ENCODE measurements at regions not wholly inside any gene's neighbourhood (a gene's known extent, or its start where the extent isn't known, plus 50 kb on each side); places are given as distances from the start of the nearest gene placed in this dataset.

- H3K36me3 Mint-ChIP-seq: no peaks in the 10 kb centered on the region
- H3K9me3 Mint-ChIP-seq: no peaks in the 10 kb centered on the region
- no peak overlapping the region for H3K4me3 Mint-ChIP-seq
- TF ChIP-seq CTCF (IDR thresholded peaks at IDR 0.05; ENCODE audit: unreplicated experiment): no peak
- H3K27ac Mint-ChIP-seq: peak overlapping the region; percentile 15
- H3K27me3 Mint-ChIP-seq (ENCODE audit: low read depth): no peaks in the 10 kb centered on the region
- peaks cover 10% of the 10 kb centered on the region for H3K4me1 Mint-ChIP-seq
- DNase-seq (ENCODE audit: low spot score in 2 of 2, unreplicated experiment in 2 of 2): no peak
Observed at GRCh38 chr2:108124736-108125495, 114.9 kb upstream of the SULT1C3 start.

- no peaks in the 10 kb centered on the region for H3K27me3 Mint-ChIP-seq (ENCODE audit: low read depth)
- no peaks in the 10 kb centered on the region for H3K9me3 Mint-ChIP-seq
Observed at GRCh38 chr2:108125581-108125980, 114.2 kb upstream of the SULT1C3 start.

DNA sequence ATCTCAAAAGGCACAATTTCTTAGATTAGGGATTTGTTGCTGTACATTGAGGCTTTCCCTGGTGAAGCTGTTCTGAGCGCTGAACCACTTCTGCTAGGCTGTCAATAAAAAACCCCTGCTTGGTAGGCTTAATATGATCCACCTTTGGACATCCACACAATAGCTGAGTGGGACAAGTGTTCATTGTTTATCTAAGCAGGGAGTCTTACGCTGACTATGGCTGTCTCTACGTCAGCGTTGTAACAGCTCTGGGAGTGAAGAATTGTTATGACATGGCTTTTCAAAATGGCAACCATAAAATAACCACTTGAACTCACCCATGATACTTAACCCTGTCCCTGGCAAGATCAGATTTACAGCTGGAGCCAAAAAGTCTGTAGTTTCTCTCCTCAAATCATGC is 111.5 kb upstream of the SULT1C3 start:
- no peak for TF ChIP-seq CTCF (IDR thresholded peaks at IDR 0.05; ENCODE audit: unreplicated experiment)
- H3K9me3 Mint-ChIP-seq: peaks cover 7% of the 10 kb centered on the region
- no peak for DNase-seq (ENCODE audit: low spot score in 2 of 2, unreplicated experiment in 2 of 2)
- no peak overlapping the region for H3K27ac Mint-ChIP-seq
- H3K36me3 Mint-ChIP-seq: no peaks in the 10 kb centered on the region
- no peaks in the 10 kb centered on the region for H3K27me3 Mint-ChIP-seq (ENCODE audit: low read depth)
- H3K4me1 Mint-ChIP-seq: peaks cover 11% of the 10 kb centered on the region
- no peak overlapping the region for H3K4me3 Mint-ChIP-seq

More at GRCh38 chr2:108125581-108125980, 114.2 kb upstream of the SULT1C3 start:
- no peak for TF ChIP-seq CTCF (IDR thresholded peaks at IDR 0.05; ENCODE audit: unreplicated experiment)
- H3K4me3 Mint-ChIP-seq: no peak overlapping the region
- H3K4me1 Mint-ChIP-seq: peaks cover 10% of the 10 kb centered on the region
- H3K36me3 Mint-ChIP-seq: no peaks in the 10 kb centered on the region
- no peak for DNase-seq (ENCODE audit: low spot score in 2 of 2, unreplicated experiment in 2 of 2)
- H3K27ac Mint-ChIP-seq: no peak overlapping the region

GRCh38 chr2:108129636-108130035 is 110.1 kb upstream of the SULT1C3 start:
- Mint-ChIP-seq H3K36me3 (no peaks in the 10 kb centered on the region), H3K9me3 (peaks cover 7% of the 10 kb centered on the region), H3K27ac (no peak overlapping the region), H3K4me1 (peaks cover 9% of the 10 kb centered on the region), H3K4me3 (no peak overlapping the region), H3K27me3 (ENCODE audit: low read depth) (no peaks in the 10 kb centered on the region)
- DNase-seq (ENCODE audit: low spot score in 2 of 2, unreplicated experiment in 2 of 2): no peak
- TF ChIP-seq CTCF (IDR thresholded peaks at IDR 0.05; ENCODE audit: unreplicated experiment): no peak

DNA sequence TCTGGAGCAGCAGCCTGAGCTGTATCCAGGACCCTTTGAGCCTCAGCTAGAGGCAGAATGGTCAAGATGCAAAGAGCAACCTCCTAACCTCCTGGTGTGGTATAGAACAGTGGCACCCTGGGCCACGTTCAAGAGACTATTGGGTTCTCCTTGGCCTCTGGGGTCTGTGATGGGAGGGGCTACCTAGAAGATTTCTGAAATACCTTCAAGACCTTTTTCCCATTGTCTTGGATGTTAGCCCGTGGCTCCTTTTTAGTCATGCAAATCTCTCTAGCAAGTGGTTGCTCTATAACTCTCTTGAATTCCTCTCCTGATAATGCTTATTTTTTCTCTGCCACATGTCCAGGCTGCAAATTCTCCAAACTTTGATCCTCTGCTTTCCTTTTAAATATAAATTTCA is 106.3 kb upstream of the SULT1C3 start:
- Mint-ChIP-seq H3K27me3 (ENCODE audit: low read depth) (no peaks in the 10 kb centered on the region), H3K27ac (no peak overlapping the region), H3K4me1 (peaks cover 2% of the 10 kb centered on the region), H3K9me3 (peaks cover 7% of the 10 kb centered on the region), H3K36me3 (no peaks in the 10 kb centered on the region), H3K4me3 (no peak overlapping the region)
- no peak for TF ChIP-seq CTCF (IDR thresholded peaks at IDR 0.05; ENCODE audit: unreplicated experiment)
- DNase-seq (ENCODE audit: low spot score in 2 of 2, unreplicated experiment in 2 of 2): no peak
